GM06990 (cell line): ENCODE measurements at regions not wholly inside any gene's neighbourhood (a gene's known extent, or its start where the extent isn't known, plus 50 kb on each side); places are given as distances from the start of the nearest gene placed in this dataset.

Source experiments
- DNase-seq: peaks from one replicate; pipeline ENCODE4 v3.0.0-alpha.2; 2011; ENCODE audit not compliant: insufficient read length; ENCODE audit errors: extremely low read depth
- H3K27me3 ChIP-seq: replicated peaks from 2 replicates; pipeline ENCODE4 v1.6.0; 2011; ENCODE audit warnings: low read length; ENCODE audit not compliant: control insufficient read depth, insufficient read depth
- H3K36me3 ChIP-seq: 2 replicates; pipeline ENCODE4 v1.5.1; 2011; ENCODE audit warnings: low read length; ENCODE audit not compliant: control insufficient read depth, insufficient read depth
- H3K4me3 ChIP-seq: replicated peaks from 2 replicates; pipeline ENCODE4 v1.5.1; 2011; ENCODE audit warnings: low read depth, mild to moderate bottlenecking, control low read depth, low read length
- CTCF ChIP-seq: IDR thresholded peaks from 2 replicates; pipeline ENCODE4 v1.5.1; 2011; ENCODE audit warnings: low read length, control low read depth, mild to moderate bottlenecking, inconsistent platforms; ENCODE audit not compliant: insufficient read depth, poor library complexity, severe bottlenecking

GRCh38 chr10:2620827-2621521 is 446.4 kb upstream of the PFKP start:
- Histone ChIP-seq H3K36me3 (no peaks in the 10 kb centered on the region), H3K4me3 (no peak overlapping the region), H3K27me3 (no peaks in the 10 kb centered on the region)
- DNase-seq: no peak
- no peak for TF ChIP-seq CTCF

DNA sequence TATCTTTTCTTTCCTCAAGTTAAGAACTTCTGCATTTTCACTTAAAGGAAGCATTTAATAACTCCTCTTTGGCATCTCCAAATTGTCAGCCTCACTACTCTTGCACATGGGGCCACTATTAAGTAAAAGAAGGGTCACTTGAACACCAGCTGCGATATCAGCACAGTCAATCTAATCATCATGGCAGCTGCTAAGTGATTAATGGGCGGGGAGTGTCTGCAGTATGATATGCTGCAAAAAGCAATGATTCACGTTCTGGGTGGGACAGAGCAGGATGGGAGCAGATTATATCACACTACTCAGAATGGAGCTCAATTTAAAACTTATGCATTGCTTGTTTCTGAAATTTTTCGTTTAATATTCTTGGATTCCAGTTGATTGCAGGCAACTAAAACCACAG is 447.4 kb upstream of the PFKP start:
- no peaks in the 10 kb centered on the region for H3K36me3 ChIP-seq
- no peak overlapping the region for H3K4me3 ChIP-seq
- no peaks in the 10 kb centered on the region for H3K27me3 ChIP-seq
- no peak for DNase-seq
- TF ChIP-seq CTCF: no peak

GRCh38 chr10:2619472-2619871 is 447.9 kb upstream of the PFKP start:
- H3K4me3 ChIP-seq: no peak overlapping the region
- TF ChIP-seq CTCF: peak; percentile 47
- no peak for DNase-seq
- no peaks in the 10 kb centered on the region for H3K27me3 ChIP-seq
- H3K36me3 ChIP-seq: no peaks in the 10 kb centered on the region

DNA sequence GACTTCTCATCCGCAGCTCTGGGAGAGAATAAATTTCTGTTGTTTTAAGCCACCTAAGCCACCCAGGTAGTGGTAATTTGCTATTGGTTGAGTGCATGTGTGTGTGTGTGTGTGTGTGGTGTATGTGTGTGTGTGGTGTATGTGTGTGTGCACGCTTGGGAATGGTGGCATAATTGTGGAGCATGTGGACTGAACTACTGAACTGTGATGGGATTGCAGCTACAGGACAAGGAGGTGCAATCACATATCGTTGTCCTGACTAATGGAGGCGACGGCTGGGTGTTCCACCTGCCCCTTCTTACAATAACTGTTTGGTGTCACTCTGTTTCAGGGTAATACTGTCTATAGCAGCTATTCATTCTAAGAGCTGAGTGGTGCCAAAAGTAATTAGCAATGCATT is 448.7 kb upstream of the PFKP start:
- H3K27me3 ChIP-seq: no peaks in the 10 kb centered on the region
- H3K4me3 ChIP-seq: no peak overlapping the region
- no peak for TF ChIP-seq CTCF
- no peaks in the 10 kb centered on the region for H3K36me3 ChIP-seq
- DNase-seq: no peak

DNA sequence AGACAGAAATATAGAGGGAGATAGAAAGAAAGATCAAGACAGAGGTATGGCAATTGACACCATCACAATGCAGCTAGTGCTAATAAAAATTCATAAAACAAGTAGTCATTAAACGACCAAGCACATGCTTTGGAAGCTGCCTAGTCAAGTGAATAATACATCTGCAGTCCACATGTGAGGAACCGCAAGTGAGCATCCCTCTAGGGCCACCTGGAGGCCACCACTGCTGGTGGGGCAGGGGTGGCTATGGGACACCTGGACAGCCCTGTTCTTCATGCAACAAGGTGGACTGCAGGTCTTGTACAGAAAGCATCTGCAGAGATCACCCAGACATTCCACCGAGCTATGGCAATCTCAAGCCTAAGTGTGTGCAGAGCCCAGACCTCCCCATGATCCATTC is 451.1 kb upstream of the PFKP start:
- TF ChIP-seq CTCF: no peak
- no peaks in the 10 kb centered on the region for H3K36me3 ChIP-seq
- no peaks in the 10 kb centered on the region for H3K27me3 ChIP-seq
- no peak overlapping the region for H3K4me3 ChIP-seq
- no peak for DNase-seq

- TF ChIP-seq CTCF: no peak
- H3K27me3 ChIP-seq: no peaks in the 10 kb centered on the region
- DNase-seq: no peak
- no peaks in the 10 kb centered on the region for H3K36me3 ChIP-seq
- no peak overlapping the region for H3K4me3 ChIP-seq
These were observed 455.7 kb upstream of the PFKP start for GRCh38 chr10:2611603-2612002.
